Sigmoid colon (tissue), 6 donors: ENCODE measurements at regions not wholly inside any gene's neighbourhood (a gene's known extent, or its start where the extent isn't known, plus 50 kb on each side); places are given as distances from the start of the nearest gene placed in this dataset.
A peak's percentile ranks its signal among the peaks of the same experiment; 100 is the strongest.

Source experiments
- DNase-seq: peaks from one replicate; pipeline ENCODE4 v3.0.0-alpha.2; 2019
- H3K27ac ChIP-seq, 4 donors: fragments of 200-600 bp; sonication (generic); one replicate each; pipeline ENCODE4 v1.5.1; 2016 to 2019; ENCODE audit warnings: mild to moderate bottlenecking in 1 of 4
- H3K27me3 ChIP-seq, 3 donors: fragments of 200-600 bp; sonication (generic); one replicate each; pipeline ENCODE4 v1.5.1; 2019; ENCODE audit warnings: mild to moderate bottlenecking in 1 of 3
- H3K36me3 ChIP-seq, 4 donors: fragments of 200-600 bp; sonication (generic); one replicate each; pipeline ENCODE4 v1.5.1; 2016 to 2019
- H3K4me1 ChIP-seq, 4 donors: fragments of 200-600 bp; sonication (generic); one replicate each; pipeline ENCODE4 v1.5.1; 2017 to 2019
- H3K4me3 ChIP-seq, 4 donors: fragments of 200-600 bp; sonication (generic); one replicate each; pipeline ENCODE4 v1.5.1; 2017 to 2019; ENCODE audit warnings: mild to moderate bottlenecking in 2 of 4, moderate library complexity in 1 of 4
- H3K9me3 ChIP-seq, 4 donors: fragments of 200-600 bp in 3 of 4; sonication (generic) in 3 of 4; one replicate each; pipeline versions ENCODE4 v1.5.1 to v1.6.1; 2013 to 2019
- EP300 ChIP-seq, 4 donors: sonication (generic); formaldehyde crosslinking; IDR thresholded peaks; one replicate each; pipeline ENCODE4 v1.6.1; 2017; ENCODE audit warnings: antibody characterized with exemption in 4 of 4
- POLR2A ChIP-seq, 2 donors: fragments of 450-650 bp; IDR thresholded peaks; one replicate each; pipeline ENCODE4 v1.6.1; 2016; ENCODE audit warnings: antibody characterized with exemption in 2 of 2, mild to moderate bottlenecking in 2 of 2, moderate library complexity in 2 of 2
- POLR2AphosphoS5 ChIP-seq, 4 donors: sonication (generic); formaldehyde crosslinking; IDR thresholded peaks; one replicate each; pipeline ENCODE4 v1.6.1; 2017; ENCODE audit warnings: antibody characterized with exemption in 4 of 4
- WGBS, 2 donors: extraction: QIAGEN DNeasy Blood & Tissue Kit; methylation state at CpG; one replicate each; pipeline ENCODE4 v1.1.7; 2013; 5-methylcytosine and 5-hydroxymethylcytosine counted together
- intact Hi-C: fragments of 100-400 bp; cut with DNase I; formaldehyde crosslinking; loops from one replicate; pipeline ENCODE4 v1.15.1; 2023
- TF ChIP-seq, protein P1 (sequence below), 4 experiments: fragments of 450-650 bp in 3 of 4; fragments of 200-600 bp in 1 of 4; IDR thresholded peaks; one replicate each; pipeline ENCODE4 v1.5.1; 2016 to 2019; ENCODE audit warnings: antibody characterized with exemption in 4 of 4, mild to moderate bottlenecking in 3 of 4, moderate library complexity in 2 of 4
- donor health status: healthy with polysubstance abuse.
- donor health status: healthy.

GRCh38 chr2:120846406-120847095, 110.9 kb downstream of the GLI2 start:
- DNase-seq = no peak
- 89 to 91% methylated on average over 14 of the region's 14 CpGs for whole genome bisulfite sequencing, 2 donors
- H3K27ac ChIP-seq = no peak overlapping the region
- intact Hi-C loops = no loop called here
- peaks cover 0 to 5% (median 0%) of the 10 kb centered on the region in 4 donors for H3K9me3 ChIP-seq
- TF ChIP-seq POLR2AphosphoS5 (IDR thresholded peaks at IDR 0.05) (no peak), POLR2A (IDR thresholded peaks at IDR 0.05) (no peak), EP300 (IDR thresholded peaks at IDR 0.05) (no peak)
- TF ChIP-seq, protein P1, sequence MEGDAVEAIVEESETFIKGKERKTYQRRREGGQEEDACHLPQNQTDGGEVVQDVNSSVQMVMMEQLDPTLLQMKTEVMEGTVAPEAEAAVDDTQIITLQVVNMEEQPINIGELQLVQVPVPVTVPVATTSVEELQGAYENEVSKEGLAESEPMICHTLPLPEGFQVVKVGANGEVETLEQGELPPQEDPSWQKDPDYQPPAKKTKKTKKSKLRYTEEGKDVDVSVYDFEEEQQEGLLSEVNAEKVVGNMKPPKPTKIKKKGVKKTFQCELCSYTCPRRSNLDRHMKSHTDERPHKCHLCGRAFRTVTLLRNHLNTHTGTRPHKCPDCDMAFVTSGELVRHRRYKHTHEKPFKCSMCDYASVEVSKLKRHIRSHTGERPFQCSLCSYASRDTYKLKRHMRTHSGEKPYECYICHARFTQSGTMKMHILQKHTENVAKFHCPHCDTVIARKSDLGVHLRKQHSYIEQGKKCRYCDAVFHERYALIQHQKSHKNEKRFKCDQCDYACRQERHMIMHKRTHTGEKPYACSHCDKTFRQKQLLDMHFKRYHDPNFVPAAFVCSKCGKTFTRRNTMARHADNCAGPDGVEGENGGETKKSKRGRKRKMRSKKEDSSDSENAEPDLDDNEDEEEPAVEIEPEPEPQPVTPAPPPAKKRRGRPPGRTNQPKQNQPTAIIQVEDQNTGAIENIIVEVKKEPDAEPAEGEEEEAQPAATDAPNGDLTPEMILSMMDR (IDR thresholded peaks at IDR 0.05) = no peak
- H3K4me3 ChIP-seq = no peak overlapping the region
- H3K36me3 ChIP-seq = no peaks in the 10 kb centered on the region
- H3K4me1 ChIP-seq = peaks cover 0 to 29% (median 10%) of the 10 kb centered on the region in 4 donors
- H3K27me3 ChIP-seq = no peaks in the 10 kb centered on the region

GRCh38 chr2:120847700-120848321, 112.1 kb downstream of the GLI2 start:
- Histone ChIP-seq H3K27ac (no peak overlapping the region), H3K4me3 (no peak overlapping the region), H3K36me3 (no peaks in the 10 kb centered on the region), H3K4me1 (peaks cover 0 to 29% (median 10%) of the 10 kb centered on the region in 4 donors), H3K27me3 (no peaks in the 10 kb centered on the region), H3K9me3 (peaks cover 0 to 5% (median 0%) of the 10 kb centered on the region in 4 donors)
- intact Hi-C loops = no loop called here
- DNase-seq = peak; percentile 65
- TF ChIP-seq POLR2A (IDR thresholded peaks at IDR 0.05) (no peak), EP300 (IDR thresholded peaks at IDR 0.05) (no peak), POLR2AphosphoS5 (IDR thresholded peaks at IDR 0.05) (no peak)
- TF ChIP-seq, protein P1 (IDR thresholded peaks at IDR 0.05) = no peak
- WGBS, 2 donors = 73 to 76% methylated on average over 24 of the region's 24 CpGs

- Histone ChIP-seq H3K4me1 (peaks cover 0 to 29% (median 10%) of the 10 kb centered on the region in 4 donors), H3K27me3 (no peaks in the 10 kb centered on the region), H3K9me3 (peaks cover 0 to 5% (median 0%) of the 10 kb centered on the region in 4 donors), H3K4me3 (no peak overlapping the region), H3K27ac (no peak overlapping the region), H3K36me3 (no peaks in the 10 kb centered on the region)
- TF ChIP-seq EP300 (IDR thresholded peaks at IDR 0.05) = no peak
- TF ChIP-seq, protein P1 (IDR thresholded peaks at IDR 0.05) = no peak
- TF ChIP-seq POLR2A (IDR thresholded peaks at IDR 0.05) = no peak
- TF ChIP-seq POLR2AphosphoS5 (IDR thresholded peaks at IDR 0.05) = no peak
- WGBS, 2 donors = 94 to 98% methylated on average over 2 of the region's 2 CpGs
- intact Hi-C loops = no loop called here
- DNase-seq = no peak
Observed at GRCh38 chr2:120849278-120849677, 113.6 kb downstream of the GLI2 start.

DNA sequence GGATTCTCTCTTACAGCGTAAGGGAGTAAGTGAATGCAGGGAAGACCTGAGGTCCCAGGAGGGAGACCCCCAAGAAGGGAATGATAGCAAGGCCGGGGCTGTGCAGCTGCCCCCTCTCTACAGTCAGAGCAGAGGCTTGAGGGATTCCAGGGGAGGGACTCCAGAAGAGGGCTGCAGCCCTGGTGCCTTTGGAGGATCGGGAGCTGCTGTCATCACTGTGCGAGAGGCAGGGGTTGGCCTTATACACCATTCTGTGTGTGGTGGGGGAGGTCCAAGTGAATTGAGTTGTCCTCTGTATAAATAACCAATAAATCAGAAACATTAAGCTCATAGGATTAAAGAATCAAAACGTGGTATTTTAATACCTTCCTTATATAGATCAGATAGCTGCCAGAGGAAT, 114.9 kb downstream of the GLI2 start:
- Histone ChIP-seq H3K4me1 (peaks cover 0 to 17% (median 10%) of the 10 kb centered on the region in 4 donors), H3K36me3 (no peaks in the 10 kb centered on the region), H3K27ac (no peak overlapping the region), H3K4me3 (no peak overlapping the region), H3K27me3 (no peaks in the 10 kb centered on the region), H3K9me3 (peaks cover 0 to 5% (median 0%) of the 10 kb centered on the region in 4 donors)
- TF ChIP-seq POLR2A (IDR thresholded peaks at IDR 0.05) = no peak
- no peak for TF ChIP-seq POLR2AphosphoS5 (IDR thresholded peaks at IDR 0.05)
- TF ChIP-seq, protein P1 (IDR thresholded peaks at IDR 0.05) = no peak
- TF ChIP-seq EP300 (IDR thresholded peaks at IDR 0.05) = no peak
- intact Hi-C loops = no loop called here
- DNase-seq = peak; percentile 47
- 76 to 78% methylated on average over 5 of the region's 5 CpGs for WGBS, 2 donors
